GM13977 (cell line): ENCODE measurements at regions not wholly inside any gene's neighbourhood (a gene's known extent, or its start where the extent isn't known, plus 50 kb on each side); places are given as distances from the start of the nearest gene placed in this dataset.

Source experiments
- DNase-seq: peaks from one replicate; pipeline ENCODE4 v3.0.0; 2012; ENCODE audit warnings: low spot score
- CTCF ChIP-seq: IDR thresholded peaks from 2 replicates; pipeline ENCODE4 v1.5.1; 2012; ENCODE audit warnings: mild to moderate bottlenecking, control low read depth; ENCODE audit not compliant: insufficient read depth; ENCODE audit errors: extremely low read depth, missing control alignments
- in situ Hi-C: fragments of 300-500 bp; cut with MboI; formaldehyde crosslinking; loops from one replicate; pipeline ENCODE4 v1.12.0; 2022; ENCODE audit warnings: low sequenced_read_pairs, low pct_unique_long_range_greater_than_20kb, mixed read lengths, inconsistent platforms; ENCODE audit not compliant: unreplicated experiment

GRCh38 chr18:10367836-10368235 lies 86.6 kb upstream of the APCDD1 start:
- no peak for DNase-seq
- no peak for TF ChIP-seq CTCF
- in situ Hi-C loops: no loop called here

GRCh38 chr18:10368456-10369453 lies 85.7 kb upstream of the APCDD1 start:
- in situ Hi-C loops: no loop called here
- DNase-seq: no peak
- no peak for TF ChIP-seq CTCF

- DNase-seq: no peak
- no peak for TF ChIP-seq CTCF
- in situ Hi-C loops: no loop called here
These were observed 83.7 kb upstream of the APCDD1 start for GRCh38 chr18:10370716-10371115.

- no peak for TF ChIP-seq CTCF
- in situ Hi-C loops: no loop called here
- DNase-seq: no peak
These were observed 83.3 kb upstream of the APCDD1 start for GRCh38 chr18:10371165-10371564.

- in situ Hi-C loops: no loop called here
- TF ChIP-seq CTCF: no peak
- no peak for DNase-seq
These were observed 80.2 kb upstream of the APCDD1 start for GRCh38 chr18:10374195-10374594.

- in situ Hi-C loops: no loop called here
- TF ChIP-seq CTCF: no peak
- DNase-seq: no peak
These were observed 79.7 kb upstream of the APCDD1 start for GRCh38 chr18:10374636-10375293.
